Osteocyte (in vitro differentiated cells): ENCODE measurements at regions not wholly inside any gene's neighbourhood (a gene's known extent, or its start where the extent isn't known, plus 50 kb on each side); places are given as distances from the start of the nearest gene placed in this dataset.
"Not testable (repeated sequence)": the region's sequence is repeated elsewhere in the genome, so short reads cannot be mapped to it uniquely, and the experiment has no call there.

Source experiments
- DNase-seq: peaks from one replicate; pipeline ENCODE4 v3.0.0; 2021; ENCODE audit warnings: mixed read lengths; ENCODE audit not compliant: unreplicated experiment; ENCODE audit errors: extremely low spot score
- H3K27ac Mint-ChIP-seq: one replicate; pipeline ENCODE4 v1.8.0; 2021; ENCODE audit warnings: mild to moderate bottlenecking, mixed read lengths; ENCODE audit not compliant: unreplicated experiment
- H3K27me3 Mint-ChIP-seq: one replicate; pipeline ENCODE4 v1.8.0; 2021; ENCODE audit warnings: mixed read lengths; ENCODE audit not compliant: unreplicated experiment
- H3K36me3 Mint-ChIP-seq: one replicate; pipeline ENCODE4 v1.8.0; 2021; ENCODE audit warnings: mixed read lengths; ENCODE audit not compliant: unreplicated experiment
- H3K4me1 Mint-ChIP-seq: one replicate; pipeline ENCODE4 v1.8.0; 2021; ENCODE audit warnings: mixed read lengths; ENCODE audit not compliant: unreplicated experiment
- H3K4me3 Mint-ChIP-seq: one replicate; pipeline ENCODE4 v1.8.0; 2021; ENCODE audit warnings: mild to moderate bottlenecking, moderate library complexity, mixed read lengths; ENCODE audit not compliant: unreplicated experiment
- H3K9me3 Mint-ChIP-seq: one replicate; pipeline ENCODE4 v1.8.0; 2021; ENCODE audit warnings: mixed read lengths; ENCODE audit not compliant: unreplicated experiment
- CTCF ChIP-seq: fragments of 200-600 bp; sonication (generic); IDR thresholded peaks from 2 replicates; pipeline ENCODE4 v1.5.0; 2021; ENCODE audit warnings: antibody characterized with exemption, mild to moderate bottlenecking, moderate library complexity

GRCh38 chr3:25844891-25845290 is 55.0 kb downstream of the OXSM start:
- DNase-seq: no peak
- H3K36me3 Mint-ChIP-seq: no peaks in the 10 kb centered on the region
- no peak overlapping the region for H3K27ac Mint-ChIP-seq
- no peak overlapping the region for H3K4me3 Mint-ChIP-seq
- peaks cover 3% of the 10 kb centered on the region for H3K4me1 Mint-ChIP-seq
- H3K27me3 Mint-ChIP-seq: peaks cover 24% of the 10 kb centered on the region
- TF ChIP-seq CTCF: no peak
- no peaks in the 10 kb centered on the region for H3K9me3 Mint-ChIP-seq

- Mint-ChIP-seq H3K4me3 (no peak overlapping the region), H3K4me1 (peaks cover 4% of the 10 kb centered on the region), H3K27ac (no peak overlapping the region), H3K27me3 (peaks cover 11% of the 10 kb centered on the region), H3K36me3 (no peaks in the 10 kb centered on the region), H3K9me3 (no peaks in the 10 kb centered on the region)
- no peak for DNase-seq
- TF ChIP-seq CTCF: no peak
Measured at GRCh38 chr3:25846282-25846681, 56.4 kb downstream of the OXSM start.

GRCh38 chr3:25849091-25849490 is 59.2 kb downstream of the OXSM start:
- Mint-ChIP-seq H3K36me3 (no peaks in the 10 kb centered on the region), H3K9me3 (no peaks in the 10 kb centered on the region), H3K4me3 (no peak overlapping the region), H3K4me1 (peaks cover 8% of the 10 kb centered on the region), H3K27ac (no peak overlapping the region), H3K27me3 (no peaks in the 10 kb centered on the region)
- TF ChIP-seq CTCF: no peak
- no peak for DNase-seq

GRCh38 chr3:25849641-25850385 is 59.9 kb downstream of the OXSM start:
- no peak for DNase-seq
- Mint-ChIP-seq H3K27ac (no peak overlapping the region), H3K36me3 (no peaks in the 10 kb centered on the region), H3K4me1 (peaks cover 16% of the 10 kb centered on the region), H3K4me3 (no peak overlapping the region), H3K27me3 (no peaks in the 10 kb centered on the region), H3K9me3 (no peaks in the 10 kb centered on the region)
- no peak for TF ChIP-seq CTCF

- not testable (repeated sequence) for DNase-seq, H3K36me3 Mint-ChIP-seq, H3K4me3 Mint-ChIP-seq, H3K27ac Mint-ChIP-seq, H3K9me3 Mint-ChIP-seq, H3K27me3 Mint-ChIP-seq
- H3K4me1 Mint-ChIP-seq: peaks cover 19% of the 10 kb centered on the region
Measured at GRCh38 chr3:25851693-25852259, 61.9 kb downstream of the OXSM start.
